ENCODE measurements at regions not wholly inside any gene's neighbourhood (a gene's known extent, or its start where the extent isn't known, plus 50 kb on each side); places are given as distances from the start of the nearest gene placed in this dataset.

DNA sequence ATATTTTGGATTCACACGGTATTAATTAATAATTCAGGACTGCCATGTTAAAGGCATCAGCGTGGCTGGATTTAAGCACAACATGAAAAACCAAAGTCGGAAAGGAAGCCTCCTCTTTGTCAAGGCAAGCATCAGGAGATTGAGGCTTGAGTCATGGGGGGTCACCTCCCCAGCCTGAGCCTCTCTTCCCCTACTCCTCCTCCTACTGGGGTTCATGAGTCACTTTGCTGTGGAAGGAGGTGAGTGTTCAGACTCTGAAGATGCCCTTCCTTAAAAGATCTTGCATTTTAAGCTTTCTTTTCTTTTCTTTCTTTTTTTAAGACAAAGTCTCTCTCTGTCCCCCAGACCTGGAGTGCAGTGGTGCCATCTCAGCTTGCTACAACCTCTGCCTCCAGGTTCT, 235.3 kb upstream of the USP9Y start:
- TF ChIP-seq CTCF (IDR thresholded peaks at IDR 0.05; ENCODE audit: extremely low read depth, missing control alignments), result no peak
- DNase-seq (ENCODE audit: low spot score), result no peak

DNA sequence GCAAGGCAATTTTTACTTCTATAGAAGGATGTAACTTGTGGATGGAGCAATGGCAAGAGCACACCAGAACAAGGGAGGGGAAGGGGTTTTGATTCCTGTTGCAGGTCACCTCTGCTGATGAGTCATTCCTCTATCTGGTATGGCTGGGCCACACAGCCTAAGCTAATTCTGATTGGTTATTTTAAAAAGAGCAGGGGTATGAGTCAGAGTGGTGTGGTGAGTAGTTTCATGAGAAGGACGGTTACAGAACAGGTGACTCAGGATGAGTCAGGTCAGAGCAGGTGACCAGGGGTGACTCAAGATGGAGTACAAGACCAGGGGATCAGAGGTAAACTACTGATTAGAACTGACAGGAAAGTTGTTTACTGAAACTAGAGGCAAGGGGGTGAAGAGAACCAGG, 231.9 kb upstream of the USP9Y start:
- no peak for DNase-seq (ENCODE audit: low spot score)
- no peak for TF ChIP-seq CTCF (IDR thresholded peaks at IDR 0.05; ENCODE audit: extremely low read depth, missing control alignments)

DNA sequence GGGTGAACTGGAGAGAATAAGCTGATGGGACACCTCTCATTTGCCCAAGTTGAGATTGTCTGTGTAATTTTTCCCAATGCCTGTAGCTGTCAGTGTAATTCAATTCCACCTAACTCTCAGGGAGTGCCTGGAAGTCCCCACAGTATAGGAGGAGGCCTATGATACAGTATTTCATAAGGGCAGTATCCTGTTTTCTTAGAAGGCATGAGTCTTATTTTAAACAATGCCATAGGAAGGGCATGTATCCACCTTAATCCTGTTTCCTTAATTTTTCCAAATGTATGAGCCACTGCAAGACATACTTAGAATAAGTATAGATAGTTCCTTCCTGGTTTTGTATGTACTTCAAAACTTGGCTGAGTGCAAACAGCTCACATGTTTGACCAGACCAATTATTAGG, 226.6 kb upstream of the USP9Y start:
- no peak for TF ChIP-seq CTCF (IDR thresholded peaks at IDR 0.05; ENCODE audit: extremely low read depth, missing control alignments)
- no peak for DNase-seq (ENCODE audit: low spot score)

DNA sequence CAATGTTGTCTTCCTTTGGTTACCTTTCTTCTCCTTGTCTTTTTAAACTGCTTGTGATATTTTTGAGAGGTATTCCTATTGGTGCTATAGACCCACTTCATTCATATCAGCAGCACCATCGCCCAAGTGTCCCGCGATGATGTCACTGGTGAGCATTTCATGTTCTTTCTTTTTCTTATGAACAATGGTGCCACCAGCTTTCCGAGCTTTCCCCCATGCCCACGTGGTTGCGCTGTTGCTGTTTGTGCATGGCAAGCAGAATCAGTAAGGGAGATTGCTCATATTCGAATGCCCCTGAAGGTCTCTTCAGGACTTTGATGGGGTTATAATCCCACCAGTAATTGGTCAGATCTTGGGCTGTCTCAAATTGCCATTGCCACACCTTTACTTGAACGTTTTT, 221.6 kb upstream of the USP9Y start:
- no peak for TF ChIP-seq CTCF (IDR thresholded peaks at IDR 0.05; ENCODE audit: extremely low read depth, missing control alignments)
- DNase-seq (ENCODE audit: low spot score), result peak; percentile 1

GRCh38 chrY:12483394-12483793, 217.6 kb upstream of the USP9Y start:
- no peak for DNase-seq (ENCODE audit: low spot score)

GRCh38 chrY:12490558-12491209, 210.3 kb upstream of the USP9Y start:
- no peak for DNase-seq (ENCODE audit: low spot score)
- no peak for TF ChIP-seq CTCF (IDR thresholded peaks at IDR 0.05; ENCODE audit: extremely low read depth, missing control alignments)

More at GRCh38 chrY:12483394-12483793, 217.6 kb upstream of the USP9Y start:
- TF ChIP-seq CTCF (IDR thresholded peaks at IDR 0.05; ENCODE audit: extremely low read depth, missing control alignments), result no peak

GRCh38 chrY:12492218-12492617, 208.8 kb upstream of the USP9Y start:
- no peak for DNase-seq (ENCODE audit: low spot score)
- no peak for TF ChIP-seq CTCF (IDR thresholded peaks at IDR 0.05; ENCODE audit: extremely low read depth, missing control alignments)

All from GM20000 (cell line).